WTC11 (cell line): ENCODE measurements at regions not wholly inside any gene's neighbourhood (a gene's known extent, or its start where the extent isn't known, plus 50 kb on each side); places are given as distances from the start of the nearest gene placed in this dataset.

Experiments
- AR ChIP-seq: fragments of 250-450 bp; sonication (Bioruptor Pico); IDR thresholded peaks from 2 replicates; pipeline ENCODE4 v1.9.0; 2021; ENCODE audit warnings: mild to moderate bottlenecking
- ATF3 ChIP-seq: sonication (generic); formaldehyde crosslinking; conservative IDR thresholded peaks from 2 replicates; pipeline ENCODE4 v1.8.1; 2022; ENCODE audit warnings: mild to moderate bottlenecking, missing genetic modification reagents
- CTCF ChIP-seq: fragments of 200-600 bp; IDR thresholded peaks from 2 replicates; pipeline ENCODE4 v1.8.0; 2022; ENCODE audit warnings: antibody characterized with exemption
- E2F4 ChIP-seq: sonication (generic); formaldehyde crosslinking; IDR thresholded peaks from 2 replicates; pipeline ENCODE4 v1.8.1; 2022; ENCODE audit warnings: low read depth, mild to moderate bottlenecking, moderate library complexity, missing genetic modification reagents, borderline replicate concordance
- ELF4 ChIP-seq: sonication (generic); formaldehyde crosslinking; IDR thresholded peaks from 2 replicates; pipeline ENCODE4 v1.8.1; 2022; ENCODE audit warnings: low read depth, mild to moderate bottlenecking, moderate library complexity, missing genetic modification reagents
- JUN ChIP-seq: sonication (generic); formaldehyde crosslinking; IDR thresholded peaks from 2 replicates; pipeline ENCODE4 v1.8.0; 2023; ENCODE audit warnings: mild to moderate bottlenecking, missing genetic modification reagents
- MAX ChIP-seq: sonication (generic); formaldehyde crosslinking; IDR thresholded peaks from 2 replicates; pipeline ENCODE4 v1.8.0; 2022; ENCODE audit warnings: mild to moderate bottlenecking, missing genetic modification reagents
- NFE2L1 ChIP-seq: sonication (generic); formaldehyde crosslinking; IDR thresholded peaks from 2 replicates; pipeline ENCODE4 v1.8.1; 2023; ENCODE audit warnings: missing genetic modification reagents
- NR1H2 ChIP-seq: sonication (generic); formaldehyde crosslinking; IDR thresholded peaks from 2 replicates; pipeline ENCODE4 v1.9.0; 2021; ENCODE audit warnings: mild to moderate bottlenecking, moderate library complexity, missing genetic modification reagents
- NR2C2 ChIP-seq: sonication (generic); formaldehyde crosslinking; IDR thresholded peaks from 2 replicates; pipeline ENCODE4 v1.8.0; 2022; ENCODE audit warnings: mild to moderate bottlenecking, missing genetic modification reagents
- SP1 ChIP-seq: sonication (generic); formaldehyde crosslinking; conservative IDR thresholded peaks from 2 replicates; pipeline ENCODE4 v1.8.1; 2022; ENCODE audit warnings: missing genetic modification reagents
- STAT6 ChIP-seq: sonication (generic); formaldehyde crosslinking; conservative IDR thresholded peaks from 2 replicates; pipeline ENCODE4 v1.8.1; 2023; ENCODE audit warnings: mild to moderate bottlenecking, low read depth, missing genetic modification reagents, moderate library complexity
- TEAD4 ChIP-seq: sonication (generic); formaldehyde crosslinking; IDR thresholded peaks from 2 replicates; pipeline ENCODE4 v1.8.0; 2022; ENCODE audit warnings: mild to moderate bottlenecking, missing genetic modification reagents

- no peak for TF ChIP-seq CTCF
- TF ChIP-seq ELF4 (CRISPR knock-in tag): no peak
- TF ChIP-seq NR2C2: no peak
- TF ChIP-seq ATF3 (CRISPR knock-in tag): no peak
- TF ChIP-seq TEAD4 (CRISPR knock-in tag): no peak
- TF ChIP-seq E2F4: no peak
- no peak for TF ChIP-seq STAT6
- TF ChIP-seq JUN: no peak
- TF ChIP-seq SP1 (CRISPR knock-in tag): no peak
- TF ChIP-seq AR: no peak
- no peak for TF ChIP-seq NR1H2
- no peak for TF ChIP-seq NFE2L1
- no peak for TF ChIP-seq MAX (CRISPR knock-in tag)
Observed at GRCh38 chr2:10515887-10516286, 67.8 kb upstream of the ODC1 start.
